ENCODE measurements at regions not wholly inside any gene's neighbourhood (a gene's known extent, or its start where the extent isn't known, plus 50 kb on each side); places are given as distances from the start of the nearest gene placed in this dataset.

DNA sequence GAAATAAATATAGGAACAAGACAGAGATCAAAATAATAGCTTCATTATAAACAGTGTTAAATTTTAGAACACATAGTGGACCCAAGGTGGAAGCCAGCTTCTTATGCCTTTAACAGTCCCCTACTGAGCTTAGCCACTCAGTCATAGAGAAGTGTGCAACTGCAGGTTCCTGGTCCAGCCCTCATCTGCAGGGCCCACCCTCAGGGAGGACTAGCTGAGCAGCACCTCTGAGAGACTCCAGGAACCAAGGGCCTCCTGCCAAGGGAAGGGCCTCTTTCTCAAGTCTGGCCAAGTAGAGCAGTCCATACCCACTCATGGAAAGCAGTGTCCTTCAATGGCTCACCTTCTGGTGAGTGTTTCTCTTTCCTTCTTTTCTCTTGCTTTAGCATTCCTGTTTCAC is 173.7 kb upstream of the PRPS1L1 start:
- no peak for DNase-seq (ENCODE audit: low spot score)

DNA sequence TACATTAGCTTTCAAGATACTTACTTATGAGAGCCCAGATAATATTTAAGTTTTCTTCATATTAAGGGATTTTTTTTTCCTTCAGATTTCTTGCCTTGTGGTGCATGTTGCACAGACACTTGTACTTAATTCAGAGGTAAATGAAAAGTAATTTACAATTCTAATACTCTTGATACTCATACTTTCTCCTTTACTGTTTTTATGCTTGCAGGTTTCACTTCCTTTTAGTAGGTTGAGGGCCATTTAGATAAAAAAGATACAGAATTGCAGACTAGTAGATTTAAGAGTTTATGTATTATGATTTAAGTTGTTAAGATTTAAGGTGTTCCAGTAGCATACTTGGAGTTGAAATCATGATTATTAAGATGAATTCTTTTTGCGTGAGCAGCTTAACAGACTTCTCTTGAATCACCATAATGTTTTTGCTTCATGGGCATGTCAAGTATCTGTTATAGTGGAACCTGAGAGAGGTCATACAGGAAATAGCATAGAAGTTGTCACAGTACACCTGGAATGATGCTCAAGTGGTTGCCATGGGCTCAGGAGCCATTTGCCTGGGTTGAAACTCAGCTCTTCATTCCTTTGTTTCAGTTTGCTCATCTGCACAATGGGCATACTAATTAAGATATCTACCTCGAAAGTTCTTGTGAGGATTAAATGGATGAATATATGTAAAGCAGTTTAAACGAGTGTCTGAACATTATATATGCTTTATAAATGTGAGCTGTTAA is 174.8 kb upstream of the PRPS1L1 start:
- no peak for DNase-seq (ENCODE audit: low spot score)

DNA sequence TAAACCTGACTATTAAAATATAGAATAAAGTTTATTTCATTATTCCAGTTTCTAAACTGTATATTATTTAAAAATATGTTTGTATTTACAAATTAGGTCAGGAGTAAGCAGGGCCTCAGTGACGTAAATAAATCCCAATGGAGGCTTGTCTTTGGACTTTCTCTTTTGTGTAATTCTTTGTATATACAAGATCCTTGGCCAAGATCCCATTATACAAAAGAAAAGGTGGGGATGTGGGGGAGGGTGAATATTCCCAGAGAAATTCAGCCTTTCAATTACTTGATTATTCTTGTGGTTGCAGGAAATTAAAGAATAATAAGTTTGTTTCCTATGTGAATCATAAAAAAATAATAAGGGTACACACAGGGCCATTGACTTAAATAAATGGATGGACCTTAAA is 178.7 kb upstream of the PRPS1L1 start:
- DNase-seq (ENCODE audit: low spot score) = no peak

DNA sequence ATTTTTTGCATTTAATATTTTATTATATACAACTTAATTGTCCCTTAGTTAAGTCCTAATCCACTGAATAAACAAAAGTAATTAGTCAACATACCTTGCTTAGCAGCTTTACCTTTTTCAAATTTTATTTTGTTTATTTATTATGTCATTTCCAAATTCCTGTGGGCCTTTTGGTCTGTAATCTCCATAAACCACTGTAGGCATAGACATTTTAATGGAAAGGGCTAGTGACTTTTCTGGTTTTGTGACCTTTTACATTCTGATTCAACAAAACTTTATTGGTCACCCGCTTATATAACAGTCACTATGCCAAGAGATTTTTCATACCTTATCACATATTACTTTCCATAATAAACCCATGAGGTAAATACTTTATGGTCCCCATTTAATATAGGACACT is 181.3 kb upstream of the PRPS1L1 start:
- no peak for DNase-seq (ENCODE audit: low spot score)

DNA sequence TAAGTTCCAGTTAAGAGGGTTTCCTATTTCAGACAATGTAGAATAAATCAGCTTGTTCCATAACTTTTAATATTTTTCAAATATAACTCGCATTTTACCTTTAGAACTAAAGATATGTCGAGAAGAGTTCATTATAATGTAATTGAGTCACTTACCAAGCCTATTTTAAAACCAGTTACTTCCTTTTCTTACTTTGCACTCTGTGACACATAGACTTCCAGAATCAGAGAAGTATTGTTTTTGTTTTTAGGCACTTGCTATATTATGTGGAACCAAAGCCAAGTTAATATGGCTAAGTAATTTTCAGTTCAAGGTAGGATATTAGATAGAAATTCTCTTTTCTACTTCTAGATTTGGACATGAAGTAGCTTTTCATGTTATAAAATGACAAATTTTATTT is 182.7 kb upstream of the PRPS1L1 start:
- no peak for DNase-seq (ENCODE audit: low spot score)

DNA sequence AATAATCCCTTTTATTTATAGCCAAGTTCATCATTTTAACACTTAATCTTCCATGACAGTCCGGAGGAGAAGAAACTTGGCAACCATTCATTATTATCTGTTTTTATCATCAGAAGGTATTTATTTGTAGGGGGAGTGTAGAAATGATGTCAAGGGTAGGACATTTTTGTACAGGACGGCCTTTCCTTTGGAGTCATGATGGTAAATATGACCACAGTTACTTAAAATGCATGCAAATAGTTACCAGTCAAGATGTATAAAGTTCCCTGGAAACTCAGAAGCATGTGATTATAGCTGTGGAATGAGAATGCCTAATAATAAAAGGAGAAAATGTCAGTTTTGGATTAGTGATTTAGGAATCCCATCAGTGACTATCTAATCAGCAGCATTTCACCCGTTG is 183.1 kb upstream of the PRPS1L1 start:
- no peak for DNase-seq (ENCODE audit: low spot score)

DNA sequence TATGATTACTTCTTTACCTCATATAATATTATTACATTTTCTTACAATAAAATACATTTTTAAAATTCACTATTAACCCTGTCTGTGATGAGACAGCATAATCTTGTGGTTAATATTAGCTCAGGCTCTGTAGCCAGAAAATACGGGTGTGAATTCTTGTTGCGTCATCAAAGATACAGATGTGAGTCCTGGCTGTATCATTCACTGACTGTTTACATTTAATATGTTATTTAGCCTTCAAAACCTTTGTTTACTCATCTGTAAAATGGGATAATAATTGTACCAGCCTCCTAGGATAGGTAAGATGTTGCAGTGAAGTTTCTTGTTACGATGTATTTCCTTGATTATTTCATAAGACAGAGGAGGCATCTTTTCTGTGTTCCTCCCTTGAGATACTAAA is 184.7 kb upstream of the PRPS1L1 start:
- DNase-seq (ENCODE audit: low spot score) = no peak

DNA sequence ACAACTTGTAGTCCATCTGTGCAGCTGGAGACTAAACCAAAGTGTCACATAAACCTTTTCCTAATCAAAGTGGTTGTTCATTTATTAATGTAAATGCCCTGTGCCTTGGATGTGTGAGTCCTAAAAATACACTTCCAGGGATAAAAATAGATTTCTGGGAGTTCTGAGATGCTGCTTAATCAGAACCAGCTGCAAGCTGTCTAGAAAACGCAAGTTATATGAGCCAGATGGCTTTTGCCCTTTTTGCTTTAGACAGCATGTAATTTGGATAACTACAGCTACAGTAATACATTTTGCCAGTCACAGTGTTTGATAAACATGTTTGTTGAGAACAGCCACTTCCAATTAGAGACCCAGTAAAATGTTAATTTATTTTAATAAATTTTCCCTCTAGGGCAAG is 185.1 kb upstream of the PRPS1L1 start:
- no peak for DNase-seq (ENCODE audit: low spot score)

DNA sequence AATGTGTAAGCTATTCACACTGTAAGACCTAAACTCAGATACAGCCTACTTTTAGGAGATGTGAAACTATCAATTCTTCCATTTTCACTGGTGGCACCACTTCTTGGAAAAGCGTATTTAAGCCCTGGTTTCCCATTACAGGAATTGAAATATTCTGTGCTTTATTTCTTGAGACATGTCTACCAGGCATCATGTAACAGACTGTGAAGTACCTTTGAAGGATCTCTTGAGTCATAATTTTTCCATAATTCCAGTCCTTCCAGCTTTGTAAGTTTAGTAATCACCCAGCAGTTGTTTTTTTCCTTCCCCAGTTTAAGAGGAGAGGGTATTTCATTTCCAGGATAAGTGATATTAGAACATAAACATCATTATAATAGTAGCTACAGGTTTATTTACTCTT is 186.0 kb upstream of the PRPS1L1 start:
- DNase-seq (ENCODE audit: low spot score) = no peak

DNA sequence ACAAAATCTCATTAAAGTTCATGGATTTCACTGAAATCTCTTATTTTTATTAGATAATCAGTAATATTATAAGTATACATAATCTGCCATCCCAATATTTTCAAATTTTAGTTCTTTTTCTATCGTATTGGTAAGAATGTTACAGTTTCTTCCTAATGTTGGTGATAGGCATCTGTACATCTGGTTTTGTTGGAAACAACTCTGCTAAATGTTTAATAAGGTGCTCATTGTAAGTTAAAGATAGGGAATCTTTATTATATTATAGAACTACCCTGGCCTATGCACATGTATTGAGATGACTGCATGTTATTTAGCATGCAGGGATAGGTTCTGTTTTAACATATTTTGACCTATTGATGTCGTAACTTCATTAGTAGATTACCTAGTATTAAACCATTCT is 188.6 kb upstream of the PRPS1L1 start:
- no peak for DNase-seq (ENCODE audit: low spot score)

DNA sequence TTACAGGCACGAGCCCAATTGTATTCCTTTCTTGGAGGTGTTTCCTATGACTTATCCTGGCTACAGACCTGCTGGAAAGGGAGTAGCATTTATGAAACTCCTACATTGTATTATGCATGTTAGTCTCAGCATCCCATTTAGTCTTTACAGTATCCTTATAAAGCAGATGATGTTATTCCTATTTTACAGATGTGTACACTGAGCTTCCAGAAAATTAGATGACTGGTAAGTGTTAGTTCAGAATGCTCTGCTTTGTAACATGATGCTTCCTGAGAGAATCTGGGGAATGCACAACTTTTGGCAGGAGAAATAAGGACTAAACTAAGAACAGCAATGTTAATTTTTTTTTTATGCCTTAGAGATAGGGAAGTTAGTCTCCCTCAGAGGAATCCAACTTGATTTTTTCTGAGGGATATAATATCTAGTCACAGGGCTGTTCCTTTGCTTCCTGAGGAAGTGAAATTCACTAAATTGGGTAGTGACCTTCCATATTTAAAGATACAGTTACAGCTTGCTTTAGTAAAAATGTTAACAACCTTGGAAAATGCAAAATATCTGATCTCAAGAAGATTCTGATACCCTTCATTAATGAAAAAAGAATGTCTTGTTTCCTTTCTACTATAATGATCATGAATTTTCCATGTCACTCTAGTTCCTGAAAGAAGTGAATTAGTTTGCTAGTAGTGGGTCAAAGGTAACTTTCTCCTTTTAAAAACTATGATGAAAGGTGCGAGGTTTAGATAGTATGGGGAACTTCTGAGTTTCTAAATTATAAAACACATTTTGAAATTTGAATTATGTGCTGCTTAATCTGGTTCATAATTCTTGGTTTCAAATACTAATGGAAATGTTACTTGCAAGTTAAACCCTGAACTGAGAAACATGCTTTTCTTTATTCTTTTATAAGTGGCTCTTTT is 194.0 kb upstream of the PRPS1L1 start:
- DNase-seq (ENCODE audit: low spot score) = no peak

DNA sequence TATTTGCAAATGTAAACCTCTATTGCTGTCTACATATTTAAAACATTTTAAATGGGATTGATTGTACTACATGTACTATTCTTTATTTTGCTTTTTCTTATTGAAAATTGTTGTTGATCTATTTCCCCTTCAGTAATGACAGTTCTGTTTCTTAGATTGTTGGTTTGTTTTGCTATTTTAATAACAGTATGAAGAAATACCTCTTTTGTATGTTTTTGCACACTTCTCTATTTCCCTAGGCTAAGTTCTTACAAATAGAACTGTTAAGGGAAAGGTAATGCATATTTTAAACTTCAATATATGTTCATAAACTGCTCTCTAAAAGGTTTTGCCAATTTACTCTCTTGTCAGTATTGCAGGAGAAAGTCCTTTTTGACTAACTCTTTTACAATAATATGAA is 195.0 kb upstream of the PRPS1L1 start:
- DNase-seq (ENCODE audit: low spot score) = no peak

DNA sequence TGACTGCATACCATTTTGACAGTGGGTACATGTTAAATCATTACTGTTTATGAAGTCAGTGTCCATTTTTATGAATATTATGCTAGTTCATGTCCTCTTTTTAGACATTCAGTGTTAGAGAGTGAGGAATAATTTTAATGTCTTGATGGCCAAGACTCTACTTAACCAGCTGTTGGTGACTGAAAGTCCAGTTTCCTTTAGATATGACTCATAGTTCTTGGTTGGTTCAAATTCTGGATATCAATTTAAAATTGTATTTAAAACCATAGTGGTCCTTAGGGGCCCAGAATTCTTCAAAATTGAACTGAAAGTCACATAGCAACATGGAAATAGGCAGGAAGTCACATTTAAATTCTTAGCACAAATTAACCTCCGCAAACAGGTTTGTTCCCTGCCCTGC is 196.5 kb upstream of the PRPS1L1 start:
- DNase-seq (ENCODE audit: low spot score) = no peak

DNA sequence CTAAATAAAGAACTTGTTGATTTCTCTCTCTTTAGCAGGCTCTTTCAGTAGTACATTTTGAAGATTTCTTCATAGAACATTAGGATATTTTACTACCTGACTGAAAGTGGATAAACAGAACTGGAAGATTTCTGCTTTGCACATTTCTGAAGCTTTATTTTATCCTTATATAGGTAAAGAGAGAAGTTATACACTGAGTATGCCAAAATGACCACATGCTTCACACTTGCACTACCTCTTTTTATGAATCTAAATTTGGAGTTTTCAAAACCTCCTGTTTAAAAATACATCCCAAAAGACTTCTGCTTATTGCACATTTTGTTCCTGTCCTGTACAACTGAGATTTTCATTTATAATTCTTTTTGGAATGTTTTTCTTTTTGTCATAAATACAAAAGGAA is 197.4 kb upstream of the PRPS1L1 start:
- no peak for DNase-seq (ENCODE audit: low spot score)

DNA sequence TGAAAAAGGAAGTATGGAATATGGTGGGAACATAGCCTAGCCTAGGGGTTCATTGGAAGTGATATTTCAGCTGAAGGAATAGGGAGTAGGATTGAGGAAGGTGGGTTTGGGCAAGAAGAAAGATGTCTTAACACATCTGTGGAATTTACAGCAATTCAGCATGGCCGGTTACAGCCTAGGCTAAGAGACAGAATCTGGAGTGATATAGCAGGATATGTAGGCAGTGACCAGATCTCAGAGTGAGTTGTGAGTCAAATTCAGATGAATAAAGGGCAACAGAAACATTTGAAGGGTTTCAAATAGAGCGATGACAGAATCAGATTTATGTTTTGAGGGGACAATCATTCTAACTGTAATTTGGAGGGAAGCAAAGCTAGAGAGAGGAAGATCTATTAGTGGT is 199.0 kb upstream of the PRPS1L1 start:
- DNase-seq (ENCODE audit: low spot score) = no peak

DNA sequence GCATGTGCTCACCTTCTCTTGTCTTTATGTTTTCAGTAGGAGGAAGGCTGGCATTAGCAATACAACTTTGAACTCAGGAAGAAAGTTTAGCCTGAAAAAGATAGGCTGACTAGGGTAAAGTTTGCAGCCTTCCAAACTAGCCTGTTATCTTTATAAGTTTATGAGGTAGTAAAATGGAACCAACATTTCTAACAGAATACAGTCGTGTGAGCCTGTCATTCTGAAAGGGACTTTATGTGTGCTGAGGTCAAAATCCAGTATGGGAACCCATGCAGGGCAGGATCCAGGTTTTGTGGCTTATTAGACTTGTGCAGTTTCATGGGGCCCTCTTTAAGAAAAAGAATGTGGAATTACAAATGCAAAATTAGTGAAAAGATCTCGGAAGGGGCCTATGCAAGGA is 201.0 kb upstream of the PRPS1L1 start:
- DNase-seq (ENCODE audit: low spot score) = no peak

DNA sequence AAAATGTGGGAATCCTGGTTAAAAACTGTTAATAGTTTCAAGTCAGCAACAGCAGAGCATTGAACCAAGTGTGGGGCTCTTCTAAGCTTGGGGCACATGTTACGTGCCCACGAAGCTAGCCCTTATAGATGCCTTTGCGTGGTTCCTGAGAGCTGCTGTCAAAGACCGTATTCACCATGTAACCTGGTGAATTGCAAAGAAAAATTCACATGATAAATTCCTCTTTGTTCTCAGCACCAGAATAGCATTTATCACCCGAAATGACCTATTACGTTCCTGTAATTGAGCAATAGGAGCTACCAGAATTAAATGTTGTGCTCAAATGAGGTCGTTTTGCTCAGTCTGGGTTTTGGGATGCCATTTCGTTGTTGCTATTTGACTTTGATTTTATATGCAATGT is 202.6 kb upstream of the PRPS1L1 start:
- DNase-seq (ENCODE audit: low spot score) = no peak

DNA sequence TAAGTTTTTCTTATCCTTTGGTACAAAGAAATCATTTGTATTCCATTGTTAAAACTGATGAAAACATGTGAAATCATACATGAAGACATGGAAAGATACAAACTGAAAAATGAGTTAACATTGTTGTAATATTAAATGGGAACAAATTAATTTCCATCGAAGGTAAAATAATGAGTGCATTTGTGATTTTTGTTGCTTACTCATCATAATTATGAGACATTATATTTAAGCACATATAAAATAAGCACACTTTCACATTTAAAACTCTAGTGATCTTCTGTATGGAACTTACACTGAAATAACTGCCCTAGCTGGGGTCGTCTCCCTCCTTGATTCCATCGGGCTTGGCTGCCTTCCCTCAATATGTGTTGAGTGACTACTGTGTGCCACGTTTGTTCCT is 204.2 kb upstream of the PRPS1L1 start:
- DNase-seq (ENCODE audit: low spot score) = no peak

DNA sequence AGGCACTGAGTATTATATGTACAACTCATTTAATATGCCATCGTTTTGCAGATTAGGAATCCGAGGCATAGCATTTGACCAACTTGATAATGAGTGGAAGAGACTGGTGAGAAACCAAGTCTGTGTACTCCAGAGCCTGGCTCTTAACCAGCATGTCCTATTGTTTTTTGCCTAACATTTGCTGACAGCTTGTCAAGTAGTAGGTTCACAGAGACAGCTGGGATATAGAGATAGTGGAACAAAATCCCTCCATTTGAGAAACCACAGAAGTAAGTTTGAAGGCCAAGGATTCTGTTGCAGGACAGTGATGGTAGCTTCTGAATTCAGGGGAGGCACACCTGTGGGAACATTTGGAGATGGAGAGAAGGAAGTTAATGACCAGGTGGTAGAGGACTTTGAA is 206.9 kb upstream of the PRPS1L1 start:
- no peak for DNase-seq (ENCODE audit: low spot score)

DNA sequence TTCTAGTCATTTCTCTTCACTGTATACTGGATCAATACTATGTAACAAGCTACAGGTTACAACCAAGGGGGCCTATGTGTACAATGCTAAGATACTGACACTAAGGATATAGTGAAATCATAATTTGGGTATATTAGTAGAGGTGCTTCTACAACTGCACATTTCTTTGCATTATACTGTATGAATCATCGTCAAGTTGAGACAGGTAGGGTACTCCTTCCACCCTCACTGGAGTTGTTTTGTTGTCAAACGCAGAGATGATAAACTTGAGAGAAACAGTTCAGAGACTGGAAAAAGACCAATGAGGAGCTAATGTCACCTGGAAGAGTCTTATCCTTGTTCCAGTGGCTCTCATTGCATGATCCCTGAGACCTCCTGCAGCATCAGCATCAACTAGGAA is 208.2 kb upstream of the PRPS1L1 start:
- no peak for DNase-seq (ENCODE audit: low spot score)

DNA sequence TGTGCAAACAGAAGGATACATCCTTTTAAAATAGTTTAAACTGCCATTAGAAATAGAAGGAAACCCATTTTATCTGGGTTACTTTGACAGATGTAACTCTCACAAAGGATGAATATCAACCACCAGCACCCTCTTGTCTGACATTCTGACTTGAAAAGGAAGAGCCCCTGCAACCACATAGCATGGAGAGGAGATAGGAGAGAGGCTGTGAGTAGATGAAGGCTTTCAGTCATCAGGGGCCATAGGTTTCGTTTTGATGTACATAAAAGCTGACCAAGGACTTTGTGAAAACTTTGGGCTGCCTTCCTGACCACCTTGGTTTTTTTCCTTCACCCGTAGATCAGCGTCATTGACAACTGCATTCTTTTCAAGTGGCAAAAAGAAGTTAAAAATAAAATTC is 211.6 kb upstream of the PRPS1L1 start:
- no peak for DNase-seq (ENCODE audit: low spot score)

DNA sequence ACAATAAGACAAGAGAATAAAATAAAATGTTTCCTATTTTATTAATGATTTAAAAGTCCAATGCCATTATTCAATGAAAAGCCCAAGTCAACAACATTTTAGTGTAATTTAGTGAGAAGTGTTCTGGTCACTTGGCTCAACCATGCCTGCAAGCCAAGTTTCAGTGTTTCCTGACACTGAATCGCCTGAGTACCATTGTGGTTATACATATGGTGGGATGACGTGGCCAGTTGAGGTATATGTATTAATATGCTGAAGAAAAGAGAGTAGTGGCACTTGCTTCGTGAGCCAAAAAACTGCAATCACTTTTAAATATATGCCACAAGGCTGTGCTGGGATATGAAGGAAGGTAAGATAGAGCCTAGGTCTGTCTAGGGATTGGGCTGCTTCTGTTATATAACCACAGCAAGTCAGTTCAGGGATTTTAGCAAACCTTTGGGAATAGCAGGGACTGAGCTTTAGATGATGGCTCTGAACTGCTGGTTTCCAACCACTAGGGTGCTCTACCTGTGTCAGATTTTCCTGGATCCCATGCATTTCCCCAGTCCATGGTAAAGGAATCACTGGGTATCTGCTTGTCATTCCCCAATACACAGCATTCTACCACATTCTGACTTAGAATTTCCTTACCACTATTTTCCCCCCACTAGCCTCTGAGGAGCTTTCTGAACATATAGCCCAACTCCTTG is 214.0 kb upstream of the PRPS1L1 start:
- no peak for DNase-seq (ENCODE audit: low spot score)

DNA sequence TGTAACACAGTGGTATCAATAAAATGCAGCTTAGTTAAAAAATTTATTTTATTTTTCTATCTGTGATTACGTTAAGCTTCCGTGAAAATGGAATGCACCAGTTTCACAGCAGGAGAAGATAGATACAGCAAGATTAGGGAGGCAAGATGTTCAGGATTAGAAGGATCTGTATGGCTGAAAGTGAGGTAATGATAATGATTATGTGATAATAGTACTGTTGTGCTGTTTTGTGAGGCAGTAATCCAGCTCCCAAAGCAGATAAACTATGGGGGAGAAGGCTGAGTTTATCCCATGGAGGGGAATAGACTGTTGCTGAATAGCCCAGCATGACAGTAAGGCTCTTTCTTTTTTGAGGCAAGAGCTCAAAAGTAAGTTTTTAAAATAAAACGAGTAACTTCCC is 216.1 kb upstream of the PRPS1L1 start:
- DNase-seq (ENCODE audit: low spot score) = no peak

Data from CD4-positive, alpha-beta T cell treated with Interleukin-15 for 4 hours (primary cell).